Stimulated activated CD4-positive, alpha-beta T cell treated with anti-CD3 and anti-CD28 coated beads, Interleukin-4, amount 100 ng/mL, for 1 hour (primary cell): ENCODE measurements at regions not wholly inside any gene's neighbourhood (a gene's known extent, or its start where the extent isn't known, plus 50 kb on each side); places are given as distances from the start of the nearest gene placed in this dataset.

Experiments
- DNase-seq: peaks from one replicate; pipeline ENCODE4 v3.0.0-alpha.2; 2020

DNA sequence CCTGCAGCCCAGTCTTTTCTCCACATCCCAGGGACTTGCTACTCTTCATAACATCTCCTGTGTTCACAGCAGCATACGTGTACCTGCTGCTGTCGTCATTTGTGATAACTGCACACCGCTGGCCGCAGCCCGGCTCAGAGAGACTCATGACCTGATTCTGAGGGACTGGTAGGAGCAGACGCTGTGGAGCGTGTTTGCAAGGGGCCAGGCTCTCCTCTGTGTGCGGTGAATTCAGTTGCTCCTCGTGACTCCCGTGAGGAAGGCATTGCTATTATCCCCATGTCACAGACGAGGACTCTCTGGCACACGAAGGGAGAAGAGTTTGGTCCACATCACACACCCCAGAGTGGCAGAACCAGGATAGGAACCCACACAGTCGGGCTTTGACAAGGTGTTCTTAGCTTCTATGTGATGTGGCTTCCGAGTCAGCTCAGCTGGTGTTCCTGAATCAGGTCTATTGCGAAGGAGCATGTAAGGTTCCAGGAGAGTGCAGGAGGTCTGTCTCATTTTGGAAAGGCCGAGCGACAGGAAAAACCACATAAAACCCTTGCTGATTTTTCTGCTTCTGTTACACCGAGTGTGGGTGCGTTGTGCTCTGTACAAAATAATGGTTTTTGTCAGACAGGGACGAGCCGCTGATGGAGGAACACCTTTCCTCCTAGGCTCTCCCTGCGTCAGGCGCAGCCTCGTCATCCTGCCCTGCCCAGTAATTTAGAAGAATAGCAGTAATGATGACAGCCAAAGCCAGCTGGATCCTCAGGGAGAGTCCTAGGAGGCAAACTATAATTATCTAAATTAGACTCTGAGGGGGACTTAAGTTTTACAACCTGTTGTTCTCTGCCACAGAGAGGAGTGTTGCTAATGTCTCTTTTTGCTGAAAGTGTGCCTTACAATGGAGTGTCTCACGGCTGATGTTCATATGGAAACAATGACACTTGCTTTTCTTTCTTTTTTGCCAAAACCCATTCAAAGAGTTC lies 157.5 kb upstream of the RGMA start:
- DNase-seq = no peak

DNA sequence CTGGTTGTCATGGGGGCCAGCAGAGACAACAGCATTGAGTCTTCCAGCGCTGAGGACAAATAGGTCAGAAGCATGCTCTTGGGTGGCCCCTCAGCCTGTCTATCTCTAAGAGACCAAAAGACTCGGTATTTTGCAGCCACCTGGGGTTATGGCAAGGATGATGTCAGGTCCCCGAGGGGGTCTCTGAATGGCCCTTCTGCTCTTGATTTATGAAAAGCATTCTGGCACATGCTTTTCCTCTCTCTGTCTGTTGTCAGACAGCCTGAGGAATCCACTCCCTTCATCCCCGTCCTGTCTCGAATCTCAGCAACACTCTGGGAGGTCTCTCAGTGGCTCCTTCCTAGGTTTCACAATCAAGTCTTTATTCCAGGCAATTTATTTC lies 156.6 kb upstream of the RGMA start:
- no peak for DNase-seq

DNA sequence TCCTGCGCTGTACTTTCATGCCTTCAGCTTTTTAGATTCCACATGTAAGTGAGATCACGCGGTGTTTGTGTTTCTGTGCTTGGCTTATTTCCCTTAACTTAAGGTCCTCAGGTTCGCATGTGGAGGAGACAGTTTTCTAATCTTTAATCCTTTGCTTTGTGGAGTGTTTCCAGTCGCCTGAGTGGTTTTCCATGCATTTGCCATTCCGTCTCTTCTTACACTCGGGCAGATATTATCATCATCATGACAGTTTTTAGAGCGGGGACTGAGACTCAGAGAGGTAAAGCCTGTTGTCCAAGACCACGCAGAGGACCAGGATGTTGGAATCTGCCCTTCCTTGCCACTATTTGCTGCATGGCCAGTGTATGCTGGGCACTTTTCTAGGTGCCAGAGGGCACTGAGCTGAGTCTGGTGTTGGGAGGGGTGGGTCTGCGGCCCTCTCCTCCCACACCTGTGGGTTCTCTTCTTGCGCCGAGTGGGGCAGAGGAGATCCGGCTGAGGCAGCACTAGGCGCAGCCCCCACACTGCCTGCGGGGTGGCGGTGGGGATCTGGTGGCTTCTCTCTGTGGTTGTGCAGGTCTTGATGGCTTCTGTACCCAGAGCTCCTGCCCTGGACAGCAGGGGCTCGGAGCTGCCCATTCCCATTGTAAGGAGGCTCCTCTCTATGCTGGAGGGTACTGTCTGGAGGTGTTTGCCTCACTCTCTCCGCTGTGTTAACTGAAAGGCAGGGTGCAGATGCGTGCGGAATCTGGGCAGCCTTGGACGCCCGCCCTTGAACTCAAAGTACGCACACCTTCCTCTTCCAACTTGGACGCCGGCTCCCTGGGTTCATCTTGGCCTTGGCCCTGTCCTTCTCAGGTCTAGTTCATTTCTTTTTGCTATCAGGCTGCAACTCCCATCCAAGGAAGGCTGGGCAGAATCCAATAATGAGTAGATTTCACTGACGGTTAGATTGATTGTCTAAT lies 156.0 kb upstream of the RGMA start:
- DNase-seq = no peak

DNA sequence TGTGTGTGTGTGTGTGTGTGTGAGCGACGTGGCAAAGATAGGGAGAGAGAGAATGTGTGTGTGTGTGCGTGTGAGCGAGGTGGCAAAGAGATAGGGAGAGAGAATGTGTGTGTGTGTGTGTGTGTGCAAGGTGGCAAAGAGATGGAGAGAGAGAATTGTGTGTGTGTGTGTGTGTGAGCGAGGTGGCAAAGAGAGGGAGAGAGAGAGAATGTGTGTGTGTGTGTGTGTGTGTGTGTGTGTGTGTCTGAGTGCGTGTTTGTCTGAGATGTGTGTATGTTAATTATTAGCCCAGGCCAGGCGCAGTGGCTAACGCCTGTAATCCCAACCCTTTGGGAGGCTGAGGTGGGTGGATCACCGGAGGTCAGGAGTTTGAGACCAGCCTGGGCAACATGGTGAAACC lies 154.6 kb upstream of the RGMA start:
- DNase-seq = no peak

DNA sequence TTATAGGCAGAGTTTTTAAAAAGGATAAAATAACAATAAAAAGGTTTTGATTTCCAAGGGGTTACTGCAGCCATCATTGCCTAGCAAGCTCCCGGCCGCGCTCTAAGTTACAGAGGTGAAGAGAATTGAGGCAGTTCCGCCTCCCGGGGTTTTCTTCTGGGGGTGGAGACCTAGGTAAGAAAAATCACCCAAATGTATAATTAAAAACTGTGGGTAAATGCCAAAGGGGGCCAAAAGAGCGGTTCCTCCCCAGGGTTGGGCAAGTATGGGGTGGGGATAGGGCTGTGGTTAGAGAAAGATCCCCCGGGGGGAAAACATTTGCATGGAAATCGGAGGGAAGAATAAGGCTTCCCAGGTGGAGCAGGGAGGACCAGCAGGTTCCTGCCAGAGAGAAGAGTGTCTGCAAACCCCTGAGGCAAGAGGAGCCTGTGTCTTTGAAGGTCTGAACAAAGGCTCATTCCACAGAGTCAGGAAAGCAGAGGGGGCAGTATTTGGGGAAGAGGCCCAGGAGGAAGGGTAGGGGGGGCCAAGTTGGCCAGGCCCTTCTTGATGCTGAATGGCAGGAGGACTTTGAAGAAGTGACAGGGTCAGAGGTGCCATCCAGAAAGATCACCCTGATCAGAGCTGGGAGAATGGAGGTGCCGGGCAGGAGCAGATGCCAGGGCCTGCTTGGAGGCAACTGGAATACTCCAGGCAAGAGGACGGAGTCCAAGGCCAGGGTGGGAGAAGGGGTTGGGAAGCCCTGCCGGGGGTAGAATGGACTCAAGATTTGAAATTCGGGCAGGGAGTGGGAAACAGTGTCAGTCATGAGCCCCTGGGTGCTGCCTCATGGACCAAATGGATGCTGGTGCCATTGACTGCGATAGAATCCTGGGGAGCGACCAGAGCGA lies 152.9 kb upstream of the RGMA start:
- no peak for DNase-seq

DNA sequence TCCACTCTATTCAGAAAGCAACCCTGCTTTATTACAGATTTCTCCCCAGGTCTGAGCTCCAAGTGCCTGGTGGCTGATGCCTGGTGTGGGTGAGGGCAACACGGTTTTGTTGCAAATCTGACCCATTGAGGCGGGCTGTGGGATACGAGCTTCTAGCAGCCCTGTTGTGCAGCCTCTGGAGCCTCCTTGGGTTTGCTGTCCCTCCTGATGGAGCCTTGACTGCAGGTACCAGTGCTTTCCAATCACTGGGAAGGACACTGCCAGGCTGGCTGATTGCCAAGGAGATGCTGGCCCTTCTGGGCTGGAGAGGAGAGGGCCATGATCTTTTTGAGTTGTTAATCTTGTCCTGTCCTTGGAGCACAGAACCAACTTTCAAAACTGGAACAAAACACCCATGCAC lies 151.0 kb upstream of the RGMA start:
- DNase-seq = no peak

DNA sequence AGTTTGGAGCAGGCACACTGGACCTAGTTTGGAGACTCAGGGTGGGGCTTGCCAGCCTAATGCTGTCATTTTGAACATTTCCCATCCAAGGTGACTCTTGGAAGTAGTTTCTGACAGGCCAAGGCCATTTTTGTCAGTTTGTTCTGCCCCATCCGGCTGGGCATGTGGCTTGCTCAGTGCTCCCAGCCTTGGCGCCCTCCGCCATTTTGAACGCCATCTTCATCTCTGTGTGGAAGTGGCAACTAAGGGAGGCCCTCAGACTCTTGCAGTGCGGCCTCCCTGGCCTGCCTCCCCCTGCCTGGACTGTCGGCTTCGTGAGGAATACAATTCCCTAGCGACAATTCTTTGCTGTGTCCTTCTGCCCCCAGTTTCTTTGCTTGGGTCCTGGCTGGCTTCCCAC lies 150.6 kb upstream of the RGMA start:
- DNase-seq = no peak

DNA sequence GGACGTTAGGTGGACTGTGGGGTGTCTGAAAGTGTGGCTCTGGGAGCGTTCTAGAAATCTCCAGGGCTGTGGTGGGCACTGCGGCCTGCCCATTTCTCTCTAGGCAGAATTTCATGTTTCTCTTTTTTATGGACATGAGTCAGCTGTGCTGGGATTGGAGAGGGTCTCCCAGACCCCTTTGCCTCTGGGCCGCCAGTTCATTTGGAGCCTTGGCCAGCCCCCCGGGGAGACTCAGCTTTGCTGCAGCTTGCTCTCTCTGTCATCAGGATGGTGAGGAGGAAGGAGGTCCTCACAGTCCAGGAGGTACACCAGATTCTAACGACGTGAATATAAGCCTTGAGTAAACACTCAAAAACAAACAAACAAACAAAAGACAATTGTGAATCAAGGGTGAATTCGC lies 149.6 kb upstream of the RGMA start:
- DNase-seq = no peak

DNA sequence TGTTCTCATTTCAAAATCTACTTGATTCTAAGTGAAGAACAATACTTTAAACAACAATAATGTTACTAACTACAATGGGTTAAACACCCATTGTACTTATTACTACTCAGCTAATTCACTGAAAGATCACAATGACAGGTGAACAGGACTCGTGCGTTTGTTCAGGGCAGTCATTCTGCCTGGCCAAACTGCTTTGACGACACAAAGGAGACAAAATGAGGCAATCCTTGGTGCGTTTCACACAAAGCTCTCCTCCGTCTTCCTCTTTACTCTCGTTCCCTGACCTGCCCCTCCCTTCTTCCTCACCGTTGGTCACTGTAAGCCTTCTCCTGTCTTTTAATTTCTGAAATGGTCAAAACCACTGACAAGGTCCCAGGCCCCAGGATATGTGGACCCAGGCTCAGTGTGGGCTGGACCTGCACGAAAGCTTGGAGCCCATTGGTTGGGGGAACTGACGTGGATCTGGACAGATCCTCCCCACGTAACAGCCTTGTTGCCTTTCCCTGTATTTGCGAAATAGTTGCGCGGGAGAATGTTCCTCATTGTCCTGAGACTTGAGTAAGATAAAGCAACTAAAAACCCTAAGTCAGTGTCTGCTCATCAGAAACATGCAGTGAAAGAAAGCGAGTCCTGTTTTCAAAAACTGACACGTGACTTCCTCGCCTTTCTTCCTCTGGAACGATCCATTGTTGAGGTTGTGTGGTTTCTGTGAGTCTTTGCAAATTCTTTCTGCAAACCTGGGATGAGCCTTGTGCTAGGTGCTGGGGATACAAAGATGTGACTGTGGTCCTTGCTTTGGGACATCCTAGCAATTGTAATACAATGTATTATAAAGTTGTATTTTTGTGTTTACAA lies 147.1 kb upstream of the RGMA start:
- DNase-seq = no peak

DNA sequence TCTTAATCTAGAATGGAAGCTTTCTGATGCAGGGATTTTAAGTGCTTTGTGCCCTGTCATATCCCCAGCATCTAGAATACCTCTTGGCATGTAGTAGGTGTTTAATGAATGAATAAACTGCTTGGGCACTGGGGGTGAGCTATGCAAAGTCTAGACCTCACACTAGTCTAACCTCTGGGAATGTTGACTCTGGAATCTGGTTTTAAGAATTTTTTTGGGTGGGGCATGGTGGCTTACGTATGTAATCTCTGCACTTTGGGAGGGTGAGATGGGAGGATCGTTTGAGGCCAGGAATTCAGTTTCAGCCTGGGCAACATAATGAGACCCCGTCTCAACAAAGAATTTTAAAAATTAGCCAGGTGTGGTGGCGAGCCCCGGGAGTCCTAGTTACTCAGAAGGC lies 146.3 kb upstream of the RGMA start:
- DNase-seq = no peak

DNA sequence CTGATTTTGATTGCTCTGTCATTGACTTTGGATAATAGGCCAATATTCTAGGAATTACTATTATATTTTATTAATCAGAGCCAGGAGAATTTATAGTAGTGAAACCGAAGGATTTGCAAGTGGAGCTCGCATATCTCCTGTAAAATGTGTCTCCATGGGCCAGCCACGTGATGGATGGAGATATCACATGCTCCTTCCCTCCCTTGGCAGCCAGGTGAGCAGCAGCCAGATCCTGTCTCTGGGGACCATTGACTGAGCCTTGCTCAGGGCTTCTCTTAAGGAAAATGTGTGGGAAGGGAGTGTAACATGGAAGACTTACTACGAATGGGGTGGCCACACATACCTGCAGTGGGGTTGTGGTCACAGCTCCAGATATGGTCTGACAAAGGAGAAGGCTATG lies 144.7 kb upstream of the RGMA start:
- no peak for DNase-seq

DNA sequence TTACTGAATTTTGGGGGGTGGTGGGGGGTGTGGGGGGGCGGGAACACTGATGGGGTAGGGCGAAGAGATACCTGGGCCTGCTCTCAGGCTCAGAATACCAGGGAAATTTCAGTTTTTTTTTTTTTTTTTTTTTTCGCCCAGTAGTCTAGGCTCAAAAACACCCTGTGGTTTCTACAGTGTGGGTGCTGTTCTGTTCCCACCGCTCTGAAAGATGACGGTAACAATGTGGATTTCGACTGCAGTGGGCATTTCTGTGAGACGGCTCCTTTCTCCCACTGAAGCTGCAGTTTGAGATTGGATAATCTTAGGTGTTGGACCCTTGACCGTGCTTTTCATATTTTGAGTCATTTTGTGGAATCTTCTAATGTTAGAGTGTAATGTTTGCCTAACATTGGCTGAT lies 143.8 kb upstream of the RGMA start:
- no peak for DNase-seq

DNA sequence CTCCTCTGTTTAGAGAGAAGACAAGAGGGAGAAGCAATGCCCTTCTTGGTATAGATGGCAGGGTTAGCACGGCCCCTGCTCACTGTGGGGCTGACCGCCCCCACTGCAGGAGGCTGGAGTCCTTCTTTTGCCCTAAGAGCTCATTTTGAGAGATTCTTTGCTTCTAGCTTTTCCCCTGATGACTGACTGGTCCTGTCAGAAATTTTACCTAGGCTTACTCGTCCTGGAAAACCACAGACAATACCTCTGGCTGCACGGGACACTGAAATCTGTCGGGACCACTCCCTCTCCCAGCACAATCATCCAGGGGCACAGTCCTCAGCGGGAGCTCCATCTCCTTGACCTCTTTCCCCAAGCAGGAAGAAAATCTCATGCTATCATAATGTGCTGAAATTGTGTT lies 143.0 kb upstream of the RGMA start:
- no peak for DNase-seq

DNA sequence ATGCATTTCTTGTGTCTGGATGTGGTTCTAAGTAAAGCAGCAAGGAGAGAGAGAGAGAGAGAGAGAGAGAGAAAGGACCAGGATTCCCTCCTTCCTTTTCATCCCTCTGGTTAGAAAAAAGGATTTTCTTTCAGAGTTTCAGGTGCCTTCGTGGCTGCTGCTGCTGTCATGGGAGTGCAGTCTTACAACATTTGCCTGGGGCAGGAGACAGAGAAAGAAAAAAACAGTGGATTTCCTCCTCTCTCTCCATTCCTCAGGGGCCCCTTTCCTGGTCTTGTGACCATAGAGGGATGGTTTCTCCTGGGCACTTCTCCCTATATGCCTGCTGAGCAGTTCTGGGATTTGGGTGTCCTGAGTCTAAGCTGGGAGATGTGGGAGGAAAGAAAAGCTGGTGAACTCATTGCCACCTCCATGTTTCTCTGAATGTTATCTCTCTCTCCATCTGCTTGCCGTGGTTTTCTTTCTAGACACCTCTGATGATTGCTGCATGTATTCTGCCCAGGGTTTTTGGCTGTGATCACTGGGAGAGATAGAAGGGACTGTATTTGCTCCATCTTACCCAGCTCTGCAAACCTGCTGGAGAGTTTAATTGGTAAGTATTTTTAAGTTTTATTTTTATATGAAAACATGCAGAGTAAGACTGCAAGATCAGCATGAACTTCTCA lies 142.4 kb upstream of the RGMA start:
- DNase-seq = no peak

DNA sequence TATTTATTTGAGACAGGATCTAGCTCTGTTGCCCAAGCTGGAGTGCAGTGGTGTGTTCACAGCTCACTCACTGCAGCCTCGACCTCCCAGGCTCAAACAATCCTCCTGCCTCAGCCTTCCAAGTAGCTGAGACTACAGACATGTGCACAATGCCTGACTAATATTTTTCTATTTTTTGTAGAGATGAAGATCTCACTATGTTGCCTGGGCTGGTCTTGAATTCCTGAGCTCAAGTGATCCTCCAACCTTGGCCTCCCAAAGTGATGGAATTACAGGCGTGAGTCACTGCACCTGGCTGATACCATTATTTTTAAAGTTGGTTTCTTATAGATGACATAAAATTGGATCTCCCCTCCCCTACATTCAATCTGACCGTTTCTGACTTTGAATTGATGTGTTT lies 139.5 kb upstream of the RGMA start:
- DNase-seq = no peak

DNA sequence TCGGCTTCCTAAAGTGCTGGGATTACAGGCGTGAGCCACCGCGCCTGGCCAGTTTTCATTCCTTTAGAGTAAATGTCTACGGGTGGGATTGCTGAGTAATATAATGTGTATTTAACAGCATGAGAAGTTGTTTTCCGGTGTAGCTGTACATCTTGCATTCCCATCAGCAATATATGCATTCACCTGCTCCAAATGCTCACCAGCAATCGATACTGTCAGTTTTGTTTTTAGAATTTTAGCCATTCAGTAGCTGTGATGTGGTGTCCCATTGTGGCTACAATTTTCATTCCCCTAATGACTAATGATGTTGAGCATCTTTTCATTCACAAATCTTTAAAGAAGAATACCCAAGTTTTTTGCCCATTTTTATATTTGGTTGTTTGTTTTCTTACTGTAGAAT lies 134.8 kb upstream of the RGMA start:
- DNase-seq = no peak

DNA sequence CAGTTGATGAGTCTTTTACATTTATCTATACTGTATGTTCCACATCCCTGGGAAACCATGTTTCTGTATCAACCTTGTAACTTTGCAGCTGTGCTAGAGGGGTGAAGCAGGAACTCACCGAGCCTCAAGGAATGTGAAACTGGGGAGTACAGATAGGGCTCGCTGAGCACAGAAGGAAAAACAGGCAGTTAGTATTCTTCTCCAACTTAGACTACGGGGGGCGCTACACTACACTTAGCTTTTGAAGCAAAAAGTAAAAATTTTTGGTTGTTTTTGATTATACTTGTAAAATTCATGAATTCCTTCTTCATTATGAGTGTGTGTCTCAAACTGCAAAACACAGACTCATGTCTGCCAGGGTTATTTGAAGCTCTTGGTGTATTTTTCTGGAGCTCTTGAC lies 132.7 kb upstream of the RGMA start:
- no peak for DNase-seq

DNA sequence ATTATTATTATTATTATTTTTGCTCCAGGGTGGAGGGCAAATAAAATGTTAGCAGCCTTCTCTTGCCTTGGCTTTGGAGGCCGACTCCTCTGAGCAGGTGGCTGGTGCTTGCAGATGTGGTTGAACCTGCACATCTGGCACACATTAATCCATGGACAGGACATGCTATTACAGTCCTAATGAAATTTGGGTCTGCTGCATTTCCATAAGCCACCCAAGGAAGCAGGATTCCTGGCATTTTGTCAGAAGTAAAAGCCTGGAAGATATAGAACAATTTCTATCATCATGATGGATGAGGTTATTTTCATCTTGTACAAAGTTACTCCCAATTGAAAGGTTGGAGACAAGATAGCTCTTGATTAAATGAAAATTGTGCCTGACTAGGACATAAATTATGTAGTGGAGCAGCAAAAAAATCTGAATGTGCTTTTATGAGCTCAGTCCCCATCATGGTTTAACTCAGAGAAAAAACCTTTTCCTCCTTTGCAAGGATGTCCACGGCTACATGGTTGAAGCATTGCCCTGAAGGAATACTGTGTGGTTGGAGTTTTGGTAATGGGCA lies 130.9 kb upstream of the RGMA start:
- DNase-seq = no peak

DNA sequence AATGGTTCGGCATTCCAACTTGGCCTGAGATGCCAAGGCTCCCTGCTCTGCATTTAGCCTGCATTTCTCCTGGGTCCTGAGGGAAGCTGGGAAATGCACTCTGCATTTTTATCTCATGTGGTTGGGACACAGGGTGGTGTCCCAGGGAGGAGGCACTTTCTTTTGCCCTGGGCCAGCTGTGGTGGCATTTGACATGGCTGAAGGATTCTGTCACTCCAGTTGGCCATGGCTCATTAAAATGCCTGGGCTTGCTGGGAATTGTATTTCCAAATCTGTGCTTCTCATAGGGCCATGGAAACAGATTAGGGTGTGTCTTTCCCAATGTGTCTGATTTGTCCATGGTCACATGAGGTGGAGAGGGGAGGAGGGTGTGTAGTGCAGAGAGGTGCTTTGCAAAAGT lies 128.3 kb upstream of the RGMA start:
- no peak for DNase-seq

DNA sequence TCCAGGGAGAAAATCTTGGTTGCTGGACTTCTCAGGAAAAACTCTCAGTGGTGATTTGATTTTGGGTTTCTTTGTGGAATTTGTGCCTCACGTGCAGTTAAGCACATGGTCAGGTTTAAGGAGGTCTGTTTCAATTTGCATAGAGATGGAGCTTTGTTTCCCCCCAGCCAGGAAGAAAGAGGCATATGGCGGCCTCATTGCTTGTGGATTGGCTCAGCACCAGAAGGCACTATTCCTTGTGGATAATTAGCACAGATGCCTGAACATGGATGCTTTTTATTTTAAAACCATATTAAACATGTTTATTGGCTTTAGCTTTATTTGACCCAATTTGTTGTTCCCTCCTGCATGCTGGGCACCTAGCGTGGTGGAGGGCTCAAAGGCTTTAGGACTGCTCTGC lies 125.1 kb upstream of the RGMA start:
- no peak for DNase-seq

DNA sequence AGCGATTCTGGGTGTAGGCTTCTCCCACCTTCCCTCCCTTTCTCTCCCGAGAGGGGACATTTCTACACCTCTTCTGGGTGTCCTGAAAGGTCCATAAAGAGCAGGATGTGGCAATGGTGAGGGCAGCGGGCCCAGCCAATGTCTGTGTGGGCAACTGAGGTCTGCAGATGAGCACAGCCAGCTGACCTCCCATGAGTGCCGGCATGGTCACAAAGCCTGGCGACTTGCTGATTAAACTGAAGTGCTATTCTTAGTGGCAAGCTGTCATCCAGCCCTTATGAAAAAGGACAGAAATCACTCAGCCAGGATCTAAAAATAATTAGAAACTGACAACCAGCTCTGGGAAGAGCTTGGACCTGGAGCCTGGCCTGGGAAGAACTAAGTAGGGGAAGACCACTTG lies 124.3 kb upstream of the RGMA start:
- DNase-seq = no peak
